Glomerular visceral epithelial cell (primary cell): ENCODE measurements at regions not wholly inside any gene's neighbourhood (a gene's known extent, or its start where the extent isn't known, plus 50 kb on each side); places are given as distances from the start of the nearest gene placed in this dataset.
"Not testable (repeated sequence)": the region's sequence is repeated elsewhere in the genome, so short reads cannot be mapped to it uniquely, and the experiment has no call there.

Experiments used
- DNase-seq: peaks from one replicate; pipeline ENCODE4 v3.0.0-alpha.2; 2016; ENCODE audit errors: extremely low spot score

DNA sequence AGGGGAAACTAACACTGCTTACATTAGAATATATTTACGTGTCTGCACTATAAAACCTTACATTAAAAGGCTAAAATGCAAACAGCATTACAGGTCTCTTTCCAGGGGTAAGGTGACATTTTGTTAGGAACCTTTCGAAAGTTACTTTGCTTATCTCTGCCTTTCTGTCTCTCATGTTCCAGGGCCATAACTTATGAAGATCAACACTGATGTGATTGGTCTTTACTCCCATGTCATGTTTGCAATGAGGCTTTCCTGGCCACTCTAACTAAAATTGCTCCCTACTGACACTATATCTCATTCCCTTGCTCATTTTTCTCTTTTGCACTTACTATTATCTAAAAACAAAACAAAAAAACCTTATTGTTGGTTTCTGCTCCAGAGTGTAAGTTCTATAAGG lies 119.0 kb downstream of the JRKL start:
- no peak for DNase-seq

DNA sequence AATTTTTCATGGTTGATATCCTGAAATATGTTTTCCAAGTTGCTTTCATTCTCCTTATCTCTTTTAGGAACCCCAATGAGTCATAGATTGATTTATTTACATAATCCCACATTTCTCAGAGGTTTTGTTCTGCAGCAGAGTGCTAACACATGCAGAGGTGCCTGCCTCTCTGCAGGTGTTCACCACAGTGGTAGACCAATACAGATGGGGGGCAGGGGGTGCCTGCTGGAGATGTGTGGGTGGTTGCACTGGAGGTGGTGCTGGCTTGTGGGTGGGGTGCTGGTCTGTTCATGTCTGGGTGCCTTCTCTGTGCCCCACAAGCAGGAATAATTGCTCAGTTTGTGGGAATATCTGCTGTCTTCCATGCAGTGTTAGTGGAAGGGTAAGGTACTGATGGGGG lies 131.1 kb downstream of the JRKL start:
- no peak for DNase-seq

DNA sequence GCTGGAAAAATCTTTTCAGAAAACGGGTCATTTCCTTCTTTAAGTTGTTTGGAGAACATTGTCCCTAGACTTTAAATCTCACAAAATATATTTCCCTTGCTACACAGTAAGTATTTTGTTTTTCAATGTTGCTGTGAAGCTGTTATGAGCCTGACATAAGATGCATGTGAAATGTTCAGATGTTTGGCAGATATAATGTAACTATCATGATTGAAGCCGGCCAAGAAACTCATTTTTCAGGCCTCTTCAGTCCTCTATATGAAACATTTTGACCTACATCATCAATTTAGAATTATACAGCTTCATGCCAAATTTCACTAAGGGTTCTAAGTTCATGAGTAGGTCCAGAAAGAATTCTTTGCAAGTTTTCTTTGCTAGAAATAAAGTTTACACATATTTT lies 133.8 kb downstream of the JRKL start:
- no peak for DNase-seq

DNA sequence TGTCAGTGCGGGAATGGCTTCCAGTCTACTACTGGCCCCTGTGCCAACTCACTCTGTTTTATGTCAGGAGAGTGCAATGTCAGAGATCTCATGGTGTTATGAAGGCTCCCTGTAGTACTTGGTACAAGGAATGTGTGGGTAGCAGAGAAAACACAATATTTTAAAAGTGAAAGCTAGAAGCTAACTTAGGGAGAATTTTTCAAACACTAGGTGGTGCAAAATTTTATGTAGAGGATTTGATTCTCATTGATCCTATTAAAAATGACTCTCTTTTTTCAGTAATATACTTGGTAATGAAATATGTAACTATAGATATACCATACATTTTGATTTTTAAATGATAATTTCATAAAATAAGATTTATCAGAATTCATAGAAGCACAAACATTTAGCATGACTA lies 134.7 kb downstream of the JRKL start:
- DNase-seq, result no peak

DNA sequence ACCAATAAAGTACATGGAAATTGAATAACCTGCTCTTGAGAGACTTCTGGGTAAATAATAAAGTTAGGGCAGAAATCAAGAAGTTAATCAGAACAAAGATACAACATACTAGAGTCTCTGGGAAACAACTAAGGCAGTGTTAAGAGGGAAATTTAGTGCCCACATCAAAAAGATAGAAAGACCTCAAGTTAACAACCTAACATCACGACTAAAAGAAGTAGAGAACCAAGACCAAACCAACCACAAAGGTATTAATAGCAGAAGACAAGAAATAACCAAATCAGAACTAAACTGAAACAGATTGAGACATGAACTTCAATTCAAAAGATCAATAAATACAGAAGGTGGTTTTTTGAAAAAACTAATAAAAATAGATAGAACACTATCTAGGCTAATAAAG lies 140.7 kb downstream of the JRKL start:
- no peak for DNase-seq

DNA sequence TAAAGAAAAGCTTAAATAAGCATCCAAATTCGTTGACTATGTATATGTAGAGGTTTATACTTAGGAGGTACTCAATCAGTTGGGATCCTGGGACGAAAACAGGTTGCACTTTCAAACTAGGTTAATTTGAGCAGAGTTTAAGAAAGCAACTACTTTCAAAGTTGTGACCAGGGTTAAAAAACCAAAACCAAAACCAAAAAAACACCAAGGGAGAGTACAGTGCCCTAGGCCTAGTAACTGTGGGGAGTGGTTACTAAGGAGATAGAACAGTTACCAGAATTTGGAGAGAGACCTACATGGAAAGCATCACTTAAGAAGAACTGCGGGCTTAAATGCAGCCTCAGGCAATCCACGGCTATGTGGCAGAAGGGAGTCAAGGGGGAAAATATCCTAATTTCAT lies 148.3 kb downstream of the JRKL start:
- DNase-seq, result no peak

DNA sequence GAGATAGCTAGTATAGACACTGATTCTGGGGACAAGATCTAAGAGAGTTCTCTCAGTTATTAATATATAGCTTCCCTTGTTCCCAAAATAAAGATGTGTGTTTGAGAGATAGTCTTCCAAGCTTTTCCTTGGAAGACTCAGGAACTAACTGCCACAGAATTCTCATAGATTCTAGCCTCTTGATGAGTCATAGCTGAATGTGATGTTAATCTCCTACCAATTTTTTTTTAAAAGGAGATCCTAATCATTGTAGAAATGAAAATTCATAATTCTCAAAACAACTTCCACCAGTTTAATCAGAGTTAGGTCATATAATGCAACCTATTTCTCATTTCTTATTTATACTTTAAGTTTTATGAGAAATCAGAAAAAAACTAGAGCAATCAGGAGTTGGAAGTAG lies 148.8 kb downstream of the JRKL start:
- no peak for DNase-seq

DNA sequence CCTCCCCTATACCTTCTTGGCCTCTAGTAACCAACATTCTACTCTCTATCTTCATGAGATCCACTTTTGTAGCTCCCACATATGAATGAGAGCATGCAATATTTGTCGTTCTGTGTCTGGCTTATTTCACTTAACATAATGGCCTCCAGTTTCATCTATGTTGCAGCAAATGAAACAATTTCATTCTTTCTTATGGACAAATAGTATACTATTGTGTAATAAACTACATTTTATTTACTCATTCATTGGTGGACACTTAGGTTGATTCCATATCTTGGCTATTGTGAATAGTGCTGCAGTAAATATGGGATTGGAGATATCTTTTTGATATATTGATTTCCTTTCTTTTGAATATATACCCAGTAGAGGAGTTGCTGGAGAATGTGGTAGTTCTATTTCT lies 151.1 kb downstream of the JRKL start:
- DNase-seq, result no peak

DNA sequence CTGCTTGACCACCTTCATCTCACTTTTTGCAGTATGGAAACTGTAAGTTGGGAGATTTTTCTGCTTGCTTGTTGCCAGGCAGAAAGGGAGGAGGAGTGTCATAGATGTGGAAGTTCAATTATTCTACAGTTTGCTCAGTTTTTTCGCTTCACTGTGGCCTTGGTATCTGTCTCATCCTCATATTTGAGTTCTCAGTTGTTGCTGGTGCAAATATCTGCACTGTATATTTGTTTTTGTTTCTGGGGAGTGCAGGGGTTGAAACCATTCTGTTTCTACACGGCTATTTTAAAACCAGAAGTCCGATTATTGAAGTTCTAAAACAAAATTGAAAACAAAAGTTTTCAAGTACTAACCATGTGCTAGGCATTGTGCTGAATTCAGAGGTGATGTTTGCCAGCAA lies 153.4 kb downstream of the JRKL start:
- DNase-seq, result no peak

DNA sequence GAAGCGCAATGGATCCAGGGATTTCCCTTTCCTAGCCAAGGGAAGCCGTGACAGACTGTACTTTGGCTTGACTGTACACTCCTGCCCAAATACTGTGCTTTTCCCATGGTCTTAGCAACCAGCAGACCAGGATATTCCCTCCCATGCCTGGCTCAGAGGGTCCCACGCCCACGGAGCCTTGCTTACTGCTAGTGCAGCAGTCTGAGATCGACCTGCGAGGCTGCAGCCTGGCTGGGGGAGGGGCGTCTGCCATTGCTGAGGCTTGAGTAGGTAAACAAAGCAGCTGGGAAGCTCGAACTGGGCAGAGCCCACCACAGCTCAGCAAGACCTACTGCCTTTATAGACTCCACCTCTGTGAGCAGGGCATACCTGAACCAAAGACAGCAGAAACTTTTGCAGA lies 155.4 kb downstream of the JRKL start:
- not testable (repeated sequence) for DNase-seq

DNA sequence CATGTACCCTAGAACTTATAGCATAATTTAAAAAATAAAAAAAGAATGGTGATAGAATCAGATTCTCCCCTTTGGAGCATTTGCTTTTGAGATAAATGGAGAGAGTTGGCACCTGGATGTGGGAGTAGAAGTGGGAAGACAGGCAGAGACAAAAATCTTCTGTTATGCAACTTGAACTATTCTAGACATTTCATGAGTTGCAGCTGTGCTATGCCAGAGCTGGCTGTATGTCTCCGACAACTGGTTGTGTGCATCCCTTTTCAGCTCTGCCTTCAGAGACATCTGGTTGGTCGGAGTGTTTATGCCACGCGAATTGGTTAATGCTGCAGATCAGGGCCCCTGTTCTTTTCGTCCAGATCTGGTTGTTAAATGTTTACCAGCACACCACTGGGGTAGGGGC lies 161.3 kb downstream of the JRKL start:
- DNase-seq, result no peak

DNA sequence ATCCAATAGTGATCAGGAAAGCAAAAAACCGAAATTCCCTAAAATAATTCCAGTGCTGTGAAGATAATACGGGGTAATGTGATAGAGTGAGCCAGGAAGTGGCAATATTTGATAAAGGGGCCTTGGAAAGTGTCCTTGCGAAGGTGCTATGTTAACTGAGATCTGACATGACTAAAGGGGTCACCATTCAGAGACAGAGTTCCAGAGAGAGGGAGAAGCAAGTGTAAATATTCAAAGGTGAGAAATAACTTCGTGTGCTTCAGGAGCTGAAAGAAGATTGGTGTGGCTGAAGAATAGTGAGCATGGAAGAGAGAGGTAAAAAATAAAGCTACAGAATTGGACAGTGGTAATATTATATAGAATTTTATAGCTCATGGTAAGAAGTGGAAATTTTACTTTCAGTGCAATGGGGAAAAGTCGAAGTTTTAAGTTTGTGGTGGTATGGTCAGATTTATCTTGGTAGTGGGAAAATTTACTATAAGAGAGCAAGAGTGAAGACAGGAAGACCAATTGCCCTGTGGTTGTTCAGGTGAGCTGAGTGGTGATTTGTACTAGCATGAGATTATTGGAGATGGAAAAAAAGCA lies 164.5 kb downstream of the JRKL start:
- no peak for DNase-seq

DNA sequence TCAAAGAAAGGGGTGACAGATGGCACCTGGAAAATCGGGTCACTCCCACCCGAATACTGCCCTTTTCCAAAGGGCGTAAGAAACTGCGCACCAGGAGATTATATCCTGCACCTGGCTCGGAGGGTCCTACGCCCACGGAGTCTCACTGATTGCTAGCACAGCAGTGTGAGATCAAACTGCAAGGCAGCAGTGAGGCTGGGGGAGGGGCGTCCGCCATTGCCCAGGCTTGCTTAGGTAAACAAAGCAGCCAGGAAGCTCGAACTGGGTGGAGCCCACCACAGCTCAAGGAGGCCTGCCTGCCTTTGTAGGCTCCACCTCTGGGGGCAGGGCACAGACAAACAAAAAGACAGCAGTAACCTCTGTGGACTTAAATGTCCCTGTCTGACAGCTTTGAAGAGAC lies 166.0 kb downstream of the JRKL start:
- not testable (repeated sequence) for DNase-seq

DNA sequence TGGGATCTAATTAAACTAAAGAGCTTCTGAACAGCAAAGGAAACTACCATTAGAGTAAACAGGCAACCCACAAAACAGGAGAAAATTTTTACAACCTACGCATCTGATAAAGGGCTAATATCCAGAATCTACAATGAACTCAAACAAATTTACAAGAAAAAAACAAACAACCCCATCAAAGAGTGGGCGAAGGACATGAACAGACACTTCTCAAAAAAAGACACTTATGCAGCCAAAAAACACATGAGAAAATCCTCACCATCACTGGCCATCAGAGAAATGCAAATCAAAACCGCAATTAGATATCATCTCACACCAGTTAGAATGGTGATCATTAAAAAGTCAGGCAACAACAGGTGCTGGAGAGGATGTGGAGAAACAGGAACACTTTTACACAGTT lies 170.9 kb downstream of the JRKL start:
- DNase-seq, result not testable (repeated sequence)

DNA sequence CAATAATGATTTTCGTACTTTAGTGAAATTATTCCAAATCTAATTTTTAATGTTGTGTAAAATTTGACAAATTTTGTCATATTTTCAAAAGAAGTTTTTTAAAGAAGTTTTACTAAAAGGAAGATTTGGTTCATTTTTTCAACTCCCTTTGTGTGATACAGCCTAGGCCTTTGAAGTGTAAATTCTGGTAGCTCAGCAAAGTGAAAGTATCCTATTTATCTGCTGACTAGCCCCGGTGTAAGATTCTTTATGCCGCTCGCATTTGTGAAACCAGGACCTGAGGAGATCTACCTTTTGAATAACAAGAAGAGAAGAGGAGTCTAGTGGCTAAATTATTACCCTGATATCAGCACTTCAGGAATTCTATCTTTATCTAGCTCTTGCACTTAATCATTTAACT lies 177.4 kb downstream of the JRKL start:
- no peak for DNase-seq

DNA sequence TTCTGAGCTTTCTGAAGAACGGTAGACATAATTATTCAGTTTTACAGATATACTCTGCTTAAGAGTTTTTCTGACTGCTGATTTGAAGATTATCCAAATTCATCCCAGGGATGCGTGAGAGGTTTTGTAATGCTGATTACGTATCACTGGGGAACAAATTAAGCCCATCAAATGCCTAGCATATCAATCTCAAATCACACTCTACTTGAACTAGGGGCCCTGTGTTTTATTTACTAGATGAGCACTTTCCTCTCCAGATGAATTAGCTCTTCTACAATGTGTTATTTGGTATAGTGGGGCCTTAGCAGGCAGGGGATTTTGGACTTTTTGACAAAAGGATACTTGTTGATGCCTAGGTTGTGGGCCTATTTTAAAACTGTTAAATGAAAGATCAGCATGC lies 177.9 kb downstream of the JRKL start:
- DNase-seq, result no peak

DNA sequence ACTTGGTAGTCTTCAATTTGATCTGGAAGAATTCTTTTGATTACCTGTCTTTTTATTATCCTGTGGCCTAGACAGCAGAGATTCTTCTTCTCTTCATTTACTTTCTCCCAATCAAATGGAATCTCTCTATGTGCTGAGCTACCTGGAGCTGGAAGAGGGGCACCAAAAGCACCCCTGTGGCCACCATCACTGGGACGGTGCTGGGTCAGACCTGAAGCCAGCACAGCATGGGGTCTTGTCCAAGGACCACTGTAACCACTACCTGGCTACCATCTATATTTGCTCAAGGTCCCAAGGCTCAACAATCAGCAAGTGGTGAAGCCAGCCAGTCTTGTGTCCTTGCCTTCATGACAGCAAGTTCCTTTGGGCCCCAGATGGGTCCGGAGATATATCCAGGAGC lies 186.6 kb downstream of the JRKL start:
- DNase-seq, result no peak

DNA sequence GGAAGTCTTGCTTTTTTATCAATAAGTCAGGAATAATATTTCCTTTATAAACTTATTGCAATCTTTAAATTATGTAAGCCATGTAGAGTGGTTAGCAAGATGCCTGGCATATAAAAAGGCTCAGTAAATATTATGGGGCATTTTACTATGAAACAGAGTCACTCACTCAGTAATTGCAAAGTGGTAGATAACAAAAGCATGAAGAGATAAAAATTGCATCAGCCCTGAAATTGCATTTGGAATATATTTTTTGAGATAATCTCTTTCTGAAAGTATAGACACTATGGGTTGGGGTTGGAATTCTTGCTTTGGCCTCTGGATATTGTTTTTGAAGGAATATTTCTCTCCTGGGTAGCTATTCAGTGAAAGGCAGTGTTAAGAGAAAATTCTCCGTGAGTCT lies 188.6 kb downstream of the JRKL start:
- DNase-seq, result no peak

DNA sequence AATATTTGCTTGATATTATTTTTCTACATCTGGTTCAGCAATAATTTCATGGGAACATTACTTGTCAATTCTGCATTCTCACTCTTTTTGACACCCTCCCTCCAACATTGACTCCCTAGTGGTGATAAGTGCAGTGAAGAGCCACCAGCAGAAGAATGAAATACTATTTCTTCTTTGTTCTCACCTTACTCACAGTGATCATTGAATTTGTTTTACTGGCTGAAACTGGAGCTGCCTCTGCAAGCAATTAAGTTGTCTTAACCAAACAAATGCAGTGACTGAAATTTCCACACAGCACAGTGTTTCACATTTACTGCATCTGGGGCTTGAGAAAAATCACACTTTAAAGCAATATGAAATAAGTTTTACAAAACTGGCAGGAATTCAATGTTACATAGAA lies 189.8 kb downstream of the JRKL start:
- no peak for DNase-seq

DNA sequence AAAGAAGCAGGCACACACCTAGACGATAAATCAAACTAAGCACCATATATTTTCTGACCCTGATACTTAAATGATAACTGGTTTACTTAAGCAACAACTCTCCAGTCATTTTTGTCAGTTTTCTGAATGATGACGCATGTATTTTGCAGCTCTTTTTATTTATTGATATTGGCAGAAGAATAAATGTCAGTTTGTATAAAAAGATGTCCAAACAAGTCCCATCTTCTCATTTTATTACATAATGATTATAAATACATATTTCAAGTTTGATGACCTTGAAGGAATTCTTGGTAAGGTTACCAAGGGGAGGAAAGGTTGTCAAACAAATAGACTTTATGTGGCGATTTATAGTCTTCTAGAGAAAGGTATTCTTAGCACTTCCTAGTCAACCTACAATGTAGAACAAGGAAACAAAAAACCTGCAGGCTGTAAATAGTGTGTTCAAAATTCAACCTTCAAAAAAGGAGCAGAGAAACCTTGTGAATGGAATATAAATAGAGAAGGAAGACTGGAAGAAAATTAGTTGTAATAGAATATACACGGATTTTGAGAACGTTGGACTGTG lies 190.7 kb downstream of the JRKL start:
- DNase-seq, result no peak

DNA sequence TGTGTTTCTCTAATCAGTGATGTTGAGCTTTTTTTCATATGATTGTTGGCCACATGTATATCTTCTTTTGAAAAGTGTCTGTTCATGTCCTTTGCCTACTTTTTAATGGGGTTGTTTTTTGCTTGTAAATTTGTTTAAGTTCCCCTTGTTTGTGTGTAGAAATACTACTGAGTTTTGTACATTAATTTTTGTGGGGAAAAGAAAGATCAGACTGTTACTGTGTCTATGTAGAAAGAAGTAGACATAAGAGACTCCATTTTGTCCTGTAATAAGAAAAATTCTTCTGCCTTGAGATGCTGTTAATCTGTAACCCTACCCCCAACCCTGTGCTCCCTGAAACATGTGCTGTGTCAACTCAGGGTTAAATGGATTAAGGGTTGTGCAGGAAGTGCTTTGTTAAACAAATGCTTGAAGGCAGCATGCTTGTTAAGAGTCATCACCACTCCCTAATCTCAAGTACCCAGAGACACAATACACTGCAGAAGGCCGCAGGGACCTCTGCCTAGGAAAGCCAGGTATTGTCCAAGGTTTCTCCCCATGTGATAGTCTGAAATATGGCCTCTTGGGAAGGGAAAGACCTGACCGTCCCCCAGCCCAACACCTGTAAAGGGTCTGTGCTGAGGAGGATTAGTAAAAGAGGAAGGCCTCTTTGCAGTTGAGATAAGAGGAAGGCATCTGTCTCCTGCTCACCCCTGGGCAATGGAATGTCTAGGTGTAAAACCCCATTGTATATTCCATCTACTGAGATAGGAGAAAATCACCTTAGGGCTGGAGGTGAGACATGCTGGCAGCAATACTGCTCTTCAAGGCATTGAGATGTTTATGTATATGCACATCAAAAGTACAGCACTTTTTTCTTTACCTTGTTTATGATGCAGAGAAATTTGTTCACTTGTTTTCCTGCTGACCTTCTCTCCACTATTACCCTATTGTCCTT lies 196.4 kb downstream of the JRKL start:
- DNase-seq, result not testable (repeated sequence)

DNA sequence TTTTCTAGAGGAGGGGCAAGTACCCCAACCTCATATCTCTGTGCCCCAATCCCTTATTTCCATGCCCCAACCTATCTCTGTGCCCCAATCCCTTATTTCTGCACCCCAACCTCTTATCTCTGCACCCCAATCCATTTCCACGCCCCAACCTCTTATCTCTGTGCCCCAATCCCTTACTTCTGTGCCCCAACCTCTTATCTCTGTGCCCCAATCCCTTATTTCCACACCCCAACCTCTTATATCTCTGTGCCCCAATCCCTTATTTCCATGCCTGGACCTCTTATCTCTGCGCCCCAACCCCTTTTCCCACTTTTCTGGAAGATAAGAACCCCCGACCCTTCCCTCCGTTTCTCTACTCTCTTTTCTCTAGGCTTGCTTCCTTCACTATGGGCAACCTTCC lies 199.0 kb downstream of the JRKL start:
- DNase-seq, result not testable (repeated sequence)

DNA sequence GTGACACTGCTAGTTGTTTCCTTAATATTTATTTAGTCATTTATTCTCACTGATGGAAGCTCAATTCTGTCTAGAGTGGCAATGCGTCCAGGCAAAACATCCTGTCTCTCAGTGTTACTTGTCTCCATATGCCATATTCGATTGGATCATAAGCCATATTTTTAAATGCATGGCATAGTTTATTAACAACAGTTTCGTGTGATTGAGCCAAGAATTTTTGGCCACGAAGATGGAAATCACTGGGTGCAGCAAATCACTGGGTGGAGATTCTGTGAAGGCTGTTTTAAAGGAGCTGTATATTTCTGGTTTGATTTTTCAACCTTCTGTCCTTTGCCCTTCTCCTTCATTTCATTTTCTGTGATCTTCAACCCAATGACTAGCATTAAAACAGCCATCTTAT lies 205.2 kb downstream of the JRKL start:
- no peak for DNase-seq
